ENCODE measurements at regions not wholly inside any gene's neighbourhood (a gene's known extent, or its start where the extent isn't known, plus 50 kb on each side); places are given as distances from the start of the nearest gene placed in this dataset.
"Not testable (repeated sequence)": the region's sequence is repeated elsewhere in the genome, so short reads cannot be mapped to it uniquely, and the experiment has no call there.

- DNase-seq = no peak
- Histone ChIP-seq H3K36me3 (ENCODE audit: control insufficient read depth, insufficient read depth, low read length) (no peaks in the 10 kb centered on the region), H3K4me3 (ENCODE audit: low read length) (no peak overlapping the region), H3K27ac (ENCODE audit: low read length) (no peak overlapping the region), H3K4me1 (ENCODE audit: control insufficient read depth, insufficient read depth, low read length) (no peaks in the 10 kb centered on the region), H3K27me3 (ENCODE audit: control insufficient read depth, insufficient read depth, low read length) (no peaks in the 10 kb centered on the region), H3K9me3 (ENCODE audit: control insufficient read depth, low read depth, low read length) (no peaks in the 10 kb centered on the region)
- no CpG with 5 or more reads among the region's 10 CpGs for WGBS (ENCODE audit: insufficient coverage, low lambda C conversion rate)
These were observed 638.0 kb downstream of the RNF144A start for GRCh38 chr2:7555260-7555659.

- no peaks in the 10 kb centered on the region for H3K36me3 ChIP-seq (ENCODE audit: control insufficient read depth, insufficient read depth, low read length)
- DNase-seq = no peak
- no peak overlapping the region for H3K4me3 ChIP-seq (ENCODE audit: low read length)
- H3K4me1 ChIP-seq (ENCODE audit: control insufficient read depth, insufficient read depth, low read length) = no peaks in the 10 kb centered on the region
- H3K9me3 ChIP-seq (ENCODE audit: control insufficient read depth, low read depth, low read length) = no peaks in the 10 kb centered on the region
- no peak overlapping the region for H3K27ac ChIP-seq (ENCODE audit: low read length)
- no peaks in the 10 kb centered on the region for H3K27me3 ChIP-seq (ENCODE audit: control insufficient read depth, insufficient read depth, low read length)
These were observed 640.2 kb downstream of the RNF144A start for GRCh38 chr2:7557376-7557775.

GRCh38 chr2:7559791-7560190 lies 642.6 kb downstream of the RNF144A start:
- Histone ChIP-seq H3K4me1 (ENCODE audit: control insufficient read depth, insufficient read depth, low read length) (no peaks in the 10 kb centered on the region), H3K4me3 (ENCODE audit: low read length) (no peak overlapping the region), H3K27ac (ENCODE audit: low read length) (no peak overlapping the region), H3K36me3 (ENCODE audit: control insufficient read depth, insufficient read depth, low read length) (no peaks in the 10 kb centered on the region), H3K27me3 (ENCODE audit: control insufficient read depth, insufficient read depth, low read length) (no peaks in the 10 kb centered on the region), H3K9me3 (ENCODE audit: control insufficient read depth, low read depth, low read length) (no peaks in the 10 kb centered on the region)
- WGBS (ENCODE audit: insufficient coverage, low lambda C conversion rate) = no CpG with 5 or more reads among the region's 1 CpG
- no peak for DNase-seq

GRCh38 chr2:7566382-7566881 lies 649.2 kb downstream of the RNF144A start:
- no peak for DNase-seq
- whole genome bisulfite sequencing (ENCODE audit: insufficient coverage, low lambda C conversion rate) = 88% methylated on average over 2 of the region's 6 CpGs
- no peaks in the 10 kb centered on the region for H3K9me3 ChIP-seq (ENCODE audit: control insufficient read depth, low read depth, low read length)

GRCh38 chr2:7567116-7567515 lies 649.9 kb downstream of the RNF144A start:
- H3K4me1 ChIP-seq (ENCODE audit: control insufficient read depth, insufficient read depth, low read length); DNase-seq; H3K9me3 ChIP-seq (ENCODE audit: control insufficient read depth, low read depth, low read length); H3K4me3 ChIP-seq (ENCODE audit: low read length); H3K27ac ChIP-seq (ENCODE audit: low read length); H3K36me3 ChIP-seq (ENCODE audit: control insufficient read depth, insufficient read depth, low read length); H3K27me3 ChIP-seq (ENCODE audit: control insufficient read depth, insufficient read depth, low read length): not testable (repeated sequence)
- 57% methylated on average over 1 of the region's 2 CpGs for WGBS (ENCODE audit: insufficient coverage, low lambda C conversion rate)

More at GRCh38 chr2:7566382-7566881, 649.2 kb downstream of the RNF144A start:
- no peak overlapping the region for H3K4me3 ChIP-seq (ENCODE audit: low read length)
- peaks cover 2% of the 10 kb centered on the region for H3K27me3 ChIP-seq (ENCODE audit: control insufficient read depth, insufficient read depth, low read length)
- no peaks in the 10 kb centered on the region for H3K36me3 ChIP-seq (ENCODE audit: control insufficient read depth, insufficient read depth, low read length)
- H3K4me1 ChIP-seq (ENCODE audit: control insufficient read depth, insufficient read depth, low read length) = no peaks in the 10 kb centered on the region
- H3K27ac ChIP-seq (ENCODE audit: low read length) = no peak overlapping the region

- peak in 1 of 2 donors; percentile 17 for DNase-seq
- Histone ChIP-seq H3K36me3 (ENCODE audit: control insufficient read depth, insufficient read depth, low read length) (no peaks in the 10 kb centered on the region), H3K9me3 (ENCODE audit: control insufficient read depth, low read depth, low read length) (no peaks in the 10 kb centered on the region), H3K4me3 (ENCODE audit: low read length) (no peak overlapping the region), H3K4me1 (ENCODE audit: control insufficient read depth, insufficient read depth, low read length) (no peaks in the 10 kb centered on the region), H3K27ac (ENCODE audit: low read length) (no peak overlapping the region), H3K27me3 (ENCODE audit: control insufficient read depth, insufficient read depth, low read length) (peaks cover 2% of the 10 kb centered on the region)
- 33% methylated on average over 1 of the region's 4 CpGs for WGBS (ENCODE audit: insufficient coverage, low lambda C conversion rate)
These were observed 650.4 kb downstream of the RNF144A start for GRCh38 chr2:7567646-7568045.

- Histone ChIP-seq H3K27me3 (ENCODE audit: control insufficient read depth, insufficient read depth, low read length) (peaks cover 2% of the 10 kb centered on the region), H3K4me1 (ENCODE audit: control insufficient read depth, insufficient read depth, low read length) (no peaks in the 10 kb centered on the region), H3K9me3 (ENCODE audit: control insufficient read depth, low read depth, low read length) (no peaks in the 10 kb centered on the region), H3K27ac (ENCODE audit: low read length) (no peak overlapping the region), H3K36me3 (ENCODE audit: control insufficient read depth, insufficient read depth, low read length) (no peaks in the 10 kb centered on the region), H3K4me3 (ENCODE audit: low read length) (no peak overlapping the region)
- DNase-seq = no peak
- WGBS (ENCODE audit: insufficient coverage, low lambda C conversion rate) = no CpG with 5 or more reads among the region's 3 CpGs
These were observed 653.0 kb downstream of the RNF144A start for GRCh38 chr2:7570247-7570646.

- H3K9me3 ChIP-seq (ENCODE audit: control insufficient read depth, low read depth, low read length) = no peaks in the 10 kb centered on the region
- H3K4me1 ChIP-seq (ENCODE audit: control insufficient read depth, insufficient read depth, low read length) = no peaks in the 10 kb centered on the region
- no CpG with 5 or more reads among the region's 1 CpG for WGBS (ENCODE audit: insufficient coverage, low lambda C conversion rate)
- no peak overlapping the region for H3K27ac ChIP-seq (ENCODE audit: low read length)
- no peaks in the 10 kb centered on the region for H3K27me3 ChIP-seq (ENCODE audit: control insufficient read depth, insufficient read depth, low read length)
- H3K4me3 ChIP-seq (ENCODE audit: low read length) = no peak overlapping the region
- DNase-seq = no peak
- no peaks in the 10 kb centered on the region for H3K36me3 ChIP-seq (ENCODE audit: control insufficient read depth, insufficient read depth, low read length)
These were observed 654.5 kb downstream of the RNF144A start for GRCh38 chr2:7571701-7572100.

- no peak for DNase-seq
- no peaks in the 10 kb centered on the region for H3K9me3 ChIP-seq (ENCODE audit: control insufficient read depth, low read depth, low read length)
- H3K36me3 ChIP-seq (ENCODE audit: control insufficient read depth, insufficient read depth, low read length) = no peaks in the 10 kb centered on the region
- H3K27me3 ChIP-seq (ENCODE audit: control insufficient read depth, insufficient read depth, low read length) = no peaks in the 10 kb centered on the region
- no peak overlapping the region for H3K27ac ChIP-seq (ENCODE audit: low read length)
- 92% methylated on average over 2 of the region's 7 CpGs for WGBS (ENCODE audit: insufficient coverage, low lambda C conversion rate)
- H3K4me1 ChIP-seq (ENCODE audit: control insufficient read depth, insufficient read depth, low read length) = no peaks in the 10 kb centered on the region
- H3K4me3 ChIP-seq (ENCODE audit: low read length) = no peak overlapping the region
These were observed 655.2 kb downstream of the RNF144A start for GRCh38 chr2:7572450-7572849.

GRCh38 chr2:7573166-7573825 lies 656.1 kb downstream of the RNF144A start:
- H3K27ac ChIP-seq (ENCODE audit: low read length) = no peak overlapping the region
- WGBS (ENCODE audit: insufficient coverage, low lambda C conversion rate) = 88% methylated on average over 2 of the region's 6 CpGs

GRCh38 chr2:7574385-7574784 lies 657.2 kb downstream of the RNF144A start:
- Histone ChIP-seq H3K27ac (ENCODE audit: low read length) (no peak overlapping the region), H3K36me3 (ENCODE audit: control insufficient read depth, insufficient read depth, low read length) (no peaks in the 10 kb centered on the region), H3K4me3 (ENCODE audit: low read length) (no peak overlapping the region), H3K4me1 (ENCODE audit: control insufficient read depth, insufficient read depth, low read length) (no peaks in the 10 kb centered on the region), H3K27me3 (ENCODE audit: control insufficient read depth, insufficient read depth, low read length) (no peaks in the 10 kb centered on the region), H3K9me3 (ENCODE audit: control insufficient read depth, low read depth, low read length) (peaks cover 9% of the 10 kb centered on the region)
- DNase-seq = no peak
- no CpG with 5 or more reads among the region's 4 CpGs for WGBS (ENCODE audit: insufficient coverage, low lambda C conversion rate)

More at GRCh38 chr2:7573166-7573825, 656.1 kb downstream of the RNF144A start:
- Histone ChIP-seq H3K4me1 (ENCODE audit: control insufficient read depth, insufficient read depth, low read length) (no peaks in the 10 kb centered on the region), H3K9me3 (ENCODE audit: control insufficient read depth, low read depth, low read length) (peaks cover 7% of the 10 kb centered on the region), H3K36me3 (ENCODE audit: control insufficient read depth, insufficient read depth, low read length) (no peaks in the 10 kb centered on the region), H3K4me3 (ENCODE audit: low read length) (no peak overlapping the region), H3K27me3 (ENCODE audit: control insufficient read depth, insufficient read depth, low read length) (no peaks in the 10 kb centered on the region)
- no peak for DNase-seq
